HG03159 (cell line): ENCODE measurements at regions not wholly inside any gene's neighbourhood (a gene's known extent, or its start where the extent isn't known, plus 50 kb on each side); places are given as distances from the start of the nearest gene placed in this dataset.

ENCODE experiments used
- ATAC-seq: cut with Tn5 transposase; IDR thresholded peaks from one replicate; pipeline ENCODE4 v1.9.1; 2021; ENCODE audit warnings: mild to moderate bottlenecking, moderate library complexity; ENCODE audit not compliant: unreplicated experiment

- ATAC-seq: no peak
Observed at GRCh38 chr1:56357927-56358690, 221.3 kb downstream of the PLPP3 start.

GRCh38 chr1:56356376-56356990 lies 222.9 kb downstream of the PLPP3 start:
- no peak for ATAC-seq

DNA sequence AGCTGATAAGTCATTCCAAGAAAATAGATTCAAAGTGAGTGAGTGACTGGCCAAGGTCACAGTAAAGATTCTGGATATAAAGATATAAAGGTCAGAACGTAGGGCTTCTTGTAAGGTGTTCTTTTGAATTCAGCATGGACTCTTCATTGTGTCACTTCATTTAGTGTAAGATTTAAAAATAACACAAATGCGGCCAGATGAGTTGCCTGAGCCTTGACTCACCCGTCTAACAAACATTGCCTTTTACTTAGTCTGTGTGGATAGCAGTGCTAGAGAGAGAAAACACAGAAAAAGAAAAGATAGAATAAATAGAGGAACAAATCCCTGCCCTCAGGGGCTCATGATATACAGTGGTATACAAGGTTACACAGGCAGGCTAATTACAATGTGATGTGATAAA lies 223.4 kb downstream of the PLPP3 start:
- ATAC-seq: no peak

GRCh38 chr1:56355422-56355821 lies 223.9 kb downstream of the PLPP3 start:
- no peak for ATAC-seq

DNA sequence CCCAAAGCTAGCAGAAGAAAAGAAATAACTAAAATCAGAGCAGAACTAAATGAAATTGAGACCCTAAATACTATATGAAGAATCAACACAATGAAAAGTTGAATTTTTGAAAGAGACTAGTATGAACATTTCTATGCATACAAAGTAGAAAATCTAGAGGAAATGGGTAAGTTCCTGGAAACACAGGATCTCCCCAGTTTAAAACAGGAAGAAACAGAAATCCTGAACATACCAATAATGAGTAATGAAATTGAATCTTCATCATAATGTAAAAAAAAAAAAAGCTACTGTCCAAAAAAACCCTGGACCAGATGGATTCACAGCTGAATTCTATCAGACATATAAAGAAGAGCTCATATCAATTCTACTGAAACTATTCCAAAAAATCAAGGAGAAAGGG lies 233.5 kb downstream of the PLPP3 start:
- ATAC-seq: no peak

GRCh38 chr1:56340977-56341376 lies 238.4 kb downstream of the PLPP3 start:
- no peak for ATAC-seq

DNA sequence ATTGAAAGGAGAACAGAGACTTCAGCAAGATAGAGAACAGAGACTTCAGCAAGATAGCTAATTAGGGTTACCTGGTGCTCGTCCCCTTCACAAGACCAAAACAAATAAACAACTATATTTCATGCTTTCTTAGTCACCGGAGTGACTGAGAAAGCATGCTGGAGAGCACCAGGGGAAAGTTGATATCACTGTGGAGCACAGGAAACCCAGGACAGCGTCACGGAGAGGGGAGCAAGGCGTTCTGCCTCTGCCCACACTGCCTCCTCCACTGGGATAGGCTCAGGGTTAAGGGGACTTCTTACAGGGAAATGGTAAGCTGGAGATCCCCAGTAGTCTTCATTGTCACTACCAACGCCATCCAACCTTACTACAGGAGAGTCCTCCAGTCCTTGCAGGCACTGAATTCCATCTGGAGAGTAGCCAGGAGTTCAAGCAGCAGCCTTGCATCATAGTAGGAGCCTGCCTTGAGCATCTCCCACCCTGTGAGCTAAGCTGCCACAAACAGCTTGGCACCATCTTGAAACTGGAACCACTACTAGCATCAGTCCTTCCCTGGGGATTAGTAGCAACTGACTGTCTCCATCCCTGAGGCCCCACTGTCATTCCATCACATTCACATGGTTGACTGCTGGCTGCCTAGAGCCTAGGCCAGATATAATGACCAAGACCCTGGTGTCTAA lies 239.4 kb downstream of the PLPP3 start:
- ATAC-seq: no peak

DNA sequence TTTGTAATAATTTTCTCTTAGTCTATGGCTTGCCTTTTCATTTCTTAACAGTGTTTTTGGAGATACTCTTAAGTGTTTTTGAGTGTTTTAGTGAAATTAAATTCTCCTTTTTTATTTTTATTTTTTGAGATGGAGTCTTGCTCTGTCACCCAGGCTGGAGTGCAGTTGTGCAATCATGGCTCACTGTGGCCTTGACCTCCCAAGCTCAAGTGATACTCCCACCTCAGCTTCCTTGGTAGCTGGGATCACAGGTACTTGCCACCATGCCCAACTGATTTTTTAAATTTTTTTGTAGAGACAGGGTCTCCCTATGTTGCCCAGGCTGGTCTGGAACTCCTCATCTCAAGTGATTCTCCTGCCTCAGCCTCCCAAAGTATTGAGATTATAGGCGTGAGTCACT lies 240.3 kb downstream of the PLPP3 start:
- no peak for ATAC-seq

DNA sequence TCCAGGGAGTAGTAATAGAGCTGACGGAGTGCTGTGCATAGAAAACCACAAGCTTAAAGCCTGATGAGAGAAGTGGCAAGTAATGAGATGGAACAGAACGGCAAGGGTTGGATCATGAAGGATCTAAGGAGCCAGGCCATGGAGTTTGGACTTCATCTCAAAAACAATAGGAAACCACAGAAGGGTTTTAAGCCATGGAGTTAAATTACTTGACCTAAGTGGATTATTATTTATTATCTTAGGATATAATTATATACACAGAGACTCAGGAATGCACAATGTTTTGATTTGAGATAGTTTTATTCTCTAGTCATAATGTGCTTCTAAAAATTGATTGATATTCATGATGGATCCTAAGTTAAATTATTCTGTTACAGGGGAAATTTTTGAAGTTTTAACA lies 242.4 kb downstream of the PLPP3 start:
- no peak for ATAC-seq

GRCh38 chr1:56335394-56335793 lies 244.0 kb downstream of the PLPP3 start:
- ATAC-seq: no peak

DNA sequence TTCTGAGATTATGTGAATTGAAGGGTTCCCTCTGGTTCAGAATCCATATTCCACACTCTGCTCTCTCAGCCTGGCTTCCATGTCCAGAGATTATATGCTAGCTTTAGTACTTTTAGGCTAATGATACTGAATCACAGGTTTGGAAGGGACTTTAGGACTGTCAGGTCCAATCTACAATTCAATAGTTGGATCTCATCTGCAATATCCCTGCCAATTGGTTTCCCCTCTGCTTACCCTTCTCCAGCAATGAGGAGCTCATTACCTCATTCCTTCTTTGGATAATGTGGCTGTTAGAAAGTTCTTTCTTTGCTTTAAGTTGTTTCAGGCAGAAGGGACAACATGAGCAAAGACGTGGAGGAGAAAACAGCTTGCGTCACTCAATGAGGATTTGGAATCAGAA lies 245.3 kb downstream of the PLPP3 start:
- ATAC-seq: no peak

- ATAC-seq: no peak
Observed at GRCh38 chr1:56333461-56333860, 245.9 kb downstream of the PLPP3 start.

DNA sequence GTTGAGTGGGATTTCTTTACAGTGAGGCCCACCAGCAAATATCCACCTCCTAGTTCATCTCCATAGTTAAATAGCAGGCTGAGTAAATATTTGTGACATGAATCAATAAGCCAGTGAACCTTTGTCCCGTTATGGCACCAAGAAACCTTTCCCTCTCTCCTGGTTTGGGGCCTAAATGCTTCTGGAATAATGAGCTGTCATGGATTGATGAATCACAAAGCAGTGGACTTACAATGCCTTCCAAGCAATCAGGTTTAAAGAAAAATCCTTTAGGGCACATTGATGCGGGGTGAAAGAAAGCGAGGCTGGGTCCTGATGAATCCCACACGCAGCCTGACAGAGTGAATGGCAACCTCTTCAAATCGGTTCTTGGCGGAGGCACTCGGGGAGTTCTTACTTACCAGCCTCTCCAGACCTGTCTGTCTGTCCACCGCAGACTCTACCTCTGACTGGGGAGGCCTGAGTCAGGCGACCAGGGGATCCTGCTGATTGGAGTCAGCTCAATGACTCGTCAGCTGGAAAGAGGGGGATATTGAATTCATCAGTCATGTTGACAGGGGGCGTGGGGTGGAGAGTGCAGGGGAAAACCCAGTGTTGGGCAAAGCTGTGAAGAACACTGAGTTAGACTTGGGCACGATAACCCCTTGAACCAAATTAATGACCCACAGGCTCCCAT lies 247.3 kb downstream of the PLPP3 start:
- no peak for ATAC-seq

GRCh38 chr1:56331207-56331891 lies 248.0 kb downstream of the PLPP3 start:
- no peak for ATAC-seq

GRCh38 chr1:56330391-56331026 lies 248.9 kb downstream of the PLPP3 start:
- ATAC-seq: peak; percentile 95

DNA sequence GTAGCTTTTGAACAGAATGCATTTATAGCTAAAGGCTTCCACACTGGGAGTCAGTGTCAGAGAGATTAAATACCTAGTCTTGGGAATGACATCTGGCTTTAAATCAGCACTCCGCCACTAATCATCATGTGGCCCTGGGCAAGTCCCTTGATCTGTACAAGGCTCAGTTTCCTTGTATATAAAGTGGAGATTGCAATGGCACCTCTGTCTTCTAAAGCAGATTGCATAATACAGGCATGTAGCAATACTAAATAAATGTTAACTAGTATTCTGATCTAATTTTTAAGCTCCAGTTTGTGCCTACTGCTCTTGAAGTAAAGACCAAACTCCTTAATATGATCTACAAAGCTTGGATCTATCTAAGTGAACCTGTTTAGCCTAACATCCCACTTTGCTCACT lies 249.4 kb downstream of the PLPP3 start:
- ATAC-seq: no peak

DNA sequence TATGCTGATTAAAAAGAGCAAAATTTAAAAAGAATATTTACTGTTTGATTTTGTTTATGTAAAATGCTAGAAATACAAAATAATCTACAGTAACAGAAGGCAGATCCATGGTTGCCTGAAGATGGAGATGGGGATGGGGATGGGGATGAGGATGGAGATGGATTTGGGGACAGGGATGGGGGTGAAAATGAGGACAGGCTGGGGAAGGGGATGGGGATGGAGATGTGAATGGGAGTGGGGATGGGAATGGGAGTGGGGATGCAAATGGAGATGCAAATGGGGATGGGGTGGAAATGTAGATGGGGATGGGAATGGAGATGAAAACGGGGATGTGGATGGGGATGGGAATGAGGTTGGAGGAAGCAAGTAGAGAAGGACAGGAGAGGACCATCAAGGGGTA lies 252.2 kb downstream of the PLPP3 start:
- no peak for ATAC-seq

- no peak for ATAC-seq
Observed at GRCh38 chr1:56326056-56326455, 253.3 kb downstream of the PLPP3 start.

GRCh38 chr1:56324504-56324903 lies 254.9 kb downstream of the PLPP3 start:
- ATAC-seq: no peak

GRCh38 chr1:56322211-56322610 lies 257.2 kb downstream of the PLPP3 start:
- ATAC-seq: no peak

- no peak for ATAC-seq
Observed at GRCh38 chr1:56321150-56321490, 258.2 kb downstream of the PLPP3 start.
